ENCODE measurements at regions not wholly inside any gene's neighbourhood (a gene's known extent, or its start where the extent isn't known, plus 50 kb on each side); places are given as distances from the start of the nearest gene placed in this dataset.
A peak's percentile ranks its signal among the peaks of the same experiment; 100 is the strongest.

GRCh38 chr4:187586892-187587291, 408.7 kb upstream of the ZFP42 start:
- Histone ChIP-seq H3K4me3 (replicated peaks in 1 of 3; ENCODE audit: low read depth in 2 of 3, low read length in 3 of 3) (no peak overlapping the region), H3K4me2 (replicated peaks; ENCODE audit: extremely low read depth, low read length, poor library complexity, severe bottlenecking) (no peak overlapping the region), H3K36me3 (replicated peaks in 1 of 2; ENCODE audit: control insufficient read depth in 1 of 2, insufficient read depth in 2 of 2, low read length in 2 of 2) (no peaks in the 10 kb centered on the region), H3K27me3 (ENCODE audit: control insufficient read depth in 2 of 2, insufficient read depth in 2 of 2, low read length in 2 of 2) (no peaks in the 10 kb centered on the region), H4K20me1 (ENCODE audit: insufficient read depth, low read length) (no peaks in the 10 kb centered on the region), H3K9me3 (replicated peaks in 1 of 2; ENCODE audit: control insufficient read depth in 1 of 2, insufficient read depth in 1 of 2, low read length in 2 of 2) (no peaks in the 10 kb centered on the region), H2AFZ (ENCODE audit: insufficient read depth, low read depth, low read length, poor library complexity, severe bottlenecking) (no peak overlapping the region), H3K4me1 (ENCODE audit: control insufficient read depth in 1 of 2, insufficient read depth in 2 of 2, low read length in 2 of 2) (no peaks in the 10 kb centered on the region), H3K27ac (ENCODE audit: low read depth in 1 of 2, low read length in 2 of 2) (no peak overlapping the region), H3K9ac (ENCODE audit: insufficient read depth, low read length, poor library complexity, severe bottlenecking) (no peak overlapping the region), H3K79me2 (ENCODE audit: insufficient read depth, low read length) (no peaks in the 10 kb centered on the region)
- peaks cover 0 to 4% (median 0%) of the 10 kb centered on the region in 3 donors for H3K27me3 Mint-ChIP-seq (ENCODE audit: low read depth in 3 of 3)
- DNase-seq, result no peak
- no peaks in the 10 kb centered on the region for H3K4me1 Mint-ChIP-seq
- peak overlapping the region in 1 of 7 donors; percentile 30 for H3K27ac Mint-ChIP-seq
- peaks cover 0 to 5% (median 2%) of the 10 kb centered on the region in 7 donors for H3K9me3 Mint-ChIP-seq
- H3K36me3 Mint-ChIP-seq, result no peaks in the 10 kb centered on the region
- TF ChIP-seq CTCF (IDR thresholded peaks at IDR 0.05), result no peak
- WGBS (ENCODE audit: insufficient coverage), result 92% methylated on average over 3 of the region's 7 CpGs
- intact Hi-C loops (cut with micrococcal nuclease), result no loop called here
- H3K4me3 Mint-ChIP-seq, result no peak overlapping the region

DNA sequence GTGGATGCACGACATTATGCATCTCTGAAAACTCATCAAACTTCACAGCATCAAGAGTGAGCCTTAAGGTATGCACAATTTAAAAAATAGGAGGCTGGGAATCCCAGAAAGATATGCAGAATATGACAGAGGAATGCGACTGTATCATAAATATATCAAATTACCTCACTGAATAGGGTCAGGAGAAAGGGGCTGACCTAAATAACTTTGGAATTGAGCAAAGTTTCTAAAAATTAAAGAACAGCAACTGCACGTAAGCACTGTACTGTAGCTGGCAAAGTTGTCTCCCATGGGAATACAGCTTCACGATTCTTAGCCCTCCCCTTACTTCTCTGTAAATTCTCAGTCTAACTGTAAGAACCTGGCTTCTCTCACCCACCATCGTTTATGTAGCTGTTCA, 397.4 kb upstream of the ZFP42 start:
- Mint-ChIP-seq H3K9me3 (peaks cover 0 to 2% (median 0%) of the 10 kb centered on the region in 7 donors), H3K36me3 (no peaks in the 10 kb centered on the region), H3K4me3 (no peak overlapping the region), H3K4me1 (no peaks in the 10 kb centered on the region), H3K27me3 (ENCODE audit: low read depth in 3 of 3) (peaks cover 0 to 2% (median 1%) of the 10 kb centered on the region in 3 donors), H3K27ac (no peak overlapping the region)
- no peak for TF ChIP-seq CTCF (IDR thresholded peaks at IDR 0.05)
- H3K79me2 ChIP-seq (ENCODE audit: insufficient read depth, low read length), result no peaks in the 10 kb centered on the region
- no peak overlapping the region for H2AFZ ChIP-seq (ENCODE audit: insufficient read depth, low read depth, low read length, poor library complexity, severe bottlenecking)
- no peak overlapping the region for H3K4me2 ChIP-seq (replicated peaks; ENCODE audit: extremely low read depth, low read length, poor library complexity, severe bottlenecking)
- H3K9ac ChIP-seq (ENCODE audit: insufficient read depth, low read length, poor library complexity, severe bottlenecking), result no peak overlapping the region
- no peak overlapping the region for H3K4me3 ChIP-seq (replicated peaks in 1 of 3; ENCODE audit: low read depth in 2 of 3, low read length in 3 of 3)
- H3K9me3 ChIP-seq (replicated peaks in 1 of 2; ENCODE audit: control insufficient read depth in 1 of 2, insufficient read depth in 1 of 2, low read length in 2 of 2), result no peaks in the 10 kb centered on the region
- intact Hi-C loops (cut with micrococcal nuclease), result no loop called here
- H3K36me3 ChIP-seq (replicated peaks in 1 of 2; ENCODE audit: control insufficient read depth in 1 of 2, insufficient read depth in 2 of 2, low read length in 2 of 2), result no peaks in the 10 kb centered on the region
- no peak for DNase-seq
- WGBS (ENCODE audit: insufficient coverage), result 67% methylated on average over 1 of the region's 5 CpGs
- no peaks in the 10 kb centered on the region for H3K4me1 ChIP-seq (ENCODE audit: control insufficient read depth in 1 of 2, insufficient read depth in 2 of 2, low read length in 2 of 2)
- no peaks in the 10 kb centered on the region for H4K20me1 ChIP-seq (ENCODE audit: insufficient read depth, low read length)
- H3K27ac ChIP-seq (ENCODE audit: low read depth in 1 of 2, low read length in 2 of 2), result no peak overlapping the region
- H3K27me3 ChIP-seq (ENCODE audit: control insufficient read depth in 2 of 2, insufficient read depth in 2 of 2, low read length in 2 of 2), result no peaks in the 10 kb centered on the region
